ENCODE measurements at regions not wholly inside any gene's neighbourhood (a gene's known extent, or its start where the extent isn't known, plus 50 kb on each side); places are given as distances from the start of the nearest gene placed in this dataset.

- no peaks in the 10 kb centered on the region for H3K27me3 ChIP-seq (ENCODE audit: control insufficient read depth, insufficient read depth, low read length)
- H3K4me3 ChIP-seq (ENCODE audit: low read depth, low read length) = no peak overlapping the region
- no peak for DNase-seq (ENCODE audit: low read depth)
- H3K36me3 ChIP-seq (ENCODE audit: control insufficient read depth, insufficient read depth, low read length) = no peaks in the 10 kb centered on the region
- no peak for FAIRE-seq
- TF ChIP-seq CTCF (IDR thresholded peaks at IDR 0.05; ENCODE audit: insufficient read depth, low read length, severe bottlenecking) = no peak
These were observed 544.3 kb downstream of the TCERG1L start for GRCh38 chr10:130767116-130767730.

GRCh38 chr10:130769146-130770017 lies 542.1 kb downstream of the TCERG1L start:
- no peaks in the 10 kb centered on the region for H3K36me3 ChIP-seq (ENCODE audit: control insufficient read depth, insufficient read depth, low read length)
- TF ChIP-seq CTCF (IDR thresholded peaks at IDR 0.05; ENCODE audit: insufficient read depth, low read length, severe bottlenecking) = no peak
- no peak overlapping the region for H3K4me3 ChIP-seq (ENCODE audit: low read depth, low read length)
- FAIRE-seq (no peak), DNase-seq (ENCODE audit: low read depth) (no peak)
- no peaks in the 10 kb centered on the region for H3K27me3 ChIP-seq (ENCODE audit: control insufficient read depth, insufficient read depth, low read length)

GRCh38 chr10:130770018-130770630 lies 541.4 kb downstream of the TCERG1L start:
- no peak for DNase-seq (ENCODE audit: low read depth)
- Histone ChIP-seq H3K36me3 (ENCODE audit: control insufficient read depth, insufficient read depth, low read length) (no peaks in the 10 kb centered on the region), H3K4me3 (ENCODE audit: low read depth, low read length) (no peak overlapping the region), H3K27me3 (ENCODE audit: control insufficient read depth, insufficient read depth, low read length) (no peaks in the 10 kb centered on the region)
- no peak for FAIRE-seq
- no peak for TF ChIP-seq CTCF (IDR thresholded peaks at IDR 0.05; ENCODE audit: insufficient read depth, low read length, severe bottlenecking)

DNA sequence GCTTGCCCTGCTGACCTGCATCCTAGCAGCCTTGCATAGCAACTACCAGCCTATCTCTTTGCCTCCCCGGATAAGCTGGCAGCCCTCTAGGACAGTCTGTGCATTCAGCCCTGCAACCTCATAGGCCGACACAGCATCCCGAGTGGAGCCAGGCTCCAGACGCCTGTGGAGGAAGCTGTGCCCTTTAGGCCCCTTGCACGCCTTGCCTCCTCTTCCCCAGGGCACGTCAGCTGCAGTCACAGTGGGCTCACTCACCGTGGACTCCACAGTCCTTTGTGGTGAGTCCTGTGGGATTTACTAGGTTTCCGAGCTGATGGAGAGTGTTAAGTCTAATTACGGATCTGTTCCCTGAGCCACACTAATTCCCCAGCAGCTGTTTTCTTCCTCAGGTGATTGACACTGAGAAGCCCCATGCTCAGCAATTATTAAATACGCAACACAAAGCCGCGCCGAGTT lies 540.0 kb downstream of the TCERG1L start:
- H3K27me3 ChIP-seq (ENCODE audit: control insufficient read depth, insufficient read depth, low read length) = no peaks in the 10 kb centered on the region
- DNase-seq (ENCODE audit: low read depth) (no peak), FAIRE-seq (no peak)
- TF ChIP-seq CTCF (IDR thresholded peaks at IDR 0.05; ENCODE audit: insufficient read depth, low read length, severe bottlenecking) = no peak
- H3K4me3 ChIP-seq (ENCODE audit: low read depth, low read length) = no peak overlapping the region
- no peaks in the 10 kb centered on the region for H3K36me3 ChIP-seq (ENCODE audit: control insufficient read depth, insufficient read depth, low read length)

GRCh38 chr10:130772056-130772455 lies 539.5 kb downstream of the TCERG1L start:
- H3K36me3 ChIP-seq (ENCODE audit: control insufficient read depth, insufficient read depth, low read length) = no peaks in the 10 kb centered on the region
- H3K4me3 ChIP-seq (ENCODE audit: low read depth, low read length) = no peak overlapping the region
- no peak for FAIRE-seq
- TF ChIP-seq CTCF (IDR thresholded peaks at IDR 0.05; ENCODE audit: insufficient read depth, low read length, severe bottlenecking) = no peak
- DNase-seq (ENCODE audit: low read depth) = no peak
- H3K27me3 ChIP-seq (ENCODE audit: control insufficient read depth, insufficient read depth, low read length) = no peaks in the 10 kb centered on the region

Data from bronchial epithelial cell (primary cell).